ENCODE measurements at regions not wholly inside any gene's neighbourhood (a gene's known extent, or its start where the extent isn't known, plus 50 kb on each side); places are given as distances from the start of the nearest gene placed in this dataset.

- Histone ChIP-seq H3K4me3 (no peak overlapping the region), H3K27ac (no peak overlapping the region), H3K4me1 (replicated peaks in 1 of 2) (no peaks in the 10 kb centered on the region)
- no peak for ATAC-seq (replicated peaks in 6 of 8)
- WGBS, 10 experiments: 43 to 100% (median 100%) methylated on average over 1 to 2 of the region's 2 CpGs; no CpG with 5 or more reads in 2 of the 10 experiments
- in situ Hi-C loops (cut with MboI; ENCODE audit: low pct_unique_long_range_greater_than_20kb in 2 of 9, low sequenced_read_pairs in 9 of 9, unreplicated experiment in 9 of 9): no loop called here
These were observed 79.1 kb upstream of the DYNC1I2 start for GRCh38 chr2:171608168-171608567.

- Histone ChIP-seq H3K27ac (no peak overlapping the region), H3K4me3 (no peak overlapping the region), H3K4me1 (replicated peaks in 1 of 2) (no peaks in the 10 kb centered on the region)
- in situ Hi-C loops (cut with MboI; ENCODE audit: low pct_unique_long_range_greater_than_20kb in 2 of 9, low sequenced_read_pairs in 9 of 9, unreplicated experiment in 9 of 9): no loop called here
- no peak for ATAC-seq (replicated peaks in 6 of 8)
- 14 to 100% (median 80%) methylated on average over 1 to 4 of the region's 6 CpGs; no CpG with 5 or more reads in 2 of the 10 experiments for WGBS, 10 experiments
These were observed 76.4 kb upstream of the DYNC1I2 start for GRCh38 chr2:171610824-171611223.

- in situ Hi-C loops (cut with MboI; ENCODE audit: low pct_unique_long_range_greater_than_20kb in 2 of 9, low sequenced_read_pairs in 9 of 9, unreplicated experiment in 9 of 9): no loop called here
- H3K4me3 ChIP-seq: no peak overlapping the region
- 0 to 100% (median 17%) methylated on average over 1 of the region's 1 CpG; no CpG with 5 or more reads in 3 of the 10 experiments for WGBS, 10 experiments
- no peak overlapping the region for H3K27ac ChIP-seq
- H3K4me1 ChIP-seq (replicated peaks in 1 of 2): no peaks in the 10 kb centered on the region
- peak in 2 of 8 experiments; percentile 21 to 78 for ATAC-seq (replicated peaks in 6 of 8)
These were observed 72.2 kb upstream of the DYNC1I2 start for GRCh38 chr2:171615069-171615468.

DNA sequence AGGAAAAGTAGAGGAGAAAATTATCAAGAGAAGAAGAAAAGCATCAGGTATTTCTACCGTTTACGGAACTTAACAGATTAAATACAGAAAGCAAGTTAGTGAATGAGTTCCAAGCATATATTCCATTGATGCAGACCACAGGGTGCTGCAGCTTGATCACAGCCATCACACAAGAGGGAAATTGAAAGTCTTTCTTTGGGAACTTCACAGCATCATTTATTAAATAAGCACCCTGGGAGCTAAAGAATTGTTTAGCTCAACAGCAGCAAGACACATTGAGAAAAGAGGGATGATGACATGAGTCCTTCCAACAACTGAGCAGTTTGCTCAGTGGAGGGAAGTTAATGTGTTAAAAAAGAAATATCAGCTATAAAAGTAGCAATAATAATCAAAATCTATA is 69.3 kb upstream of the DYNC1I2 start:
- in situ Hi-C loops (cut with MboI; ENCODE audit: low pct_unique_long_range_greater_than_20kb in 2 of 9, low sequenced_read_pairs in 9 of 9, unreplicated experiment in 9 of 9): no loop called here
- no peak for ATAC-seq (replicated peaks in 6 of 8)
- Histone ChIP-seq H3K4me1 (replicated peaks in 1 of 2) (no peaks in the 10 kb centered on the region), H3K4me3 (no peak overlapping the region), H3K27ac (no peak overlapping the region)
- 39 to 100% (median 67%) methylated on average over 2 of the region's 2 CpGs for WGBS, 10 experiments

DNA sequence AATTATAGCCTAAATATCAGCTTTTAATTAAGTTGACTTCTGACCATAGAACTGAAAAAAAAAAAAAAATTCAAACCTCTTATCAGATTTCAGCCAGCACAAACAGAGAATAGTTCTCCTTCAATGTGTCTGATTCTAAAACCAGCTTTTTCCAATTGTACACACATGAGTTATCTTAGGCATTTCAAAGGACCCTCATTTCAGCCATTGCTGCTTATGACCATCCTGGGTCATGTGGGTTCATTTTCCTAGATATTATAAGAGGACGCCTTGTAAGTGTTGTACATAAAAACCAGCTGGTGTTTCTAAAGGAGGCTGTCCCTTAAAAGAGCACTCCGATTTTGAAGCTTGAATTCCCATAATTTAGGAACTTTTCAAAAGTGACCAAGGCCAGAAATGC is 62.3 kb upstream of the DYNC1I2 start:
- Histone ChIP-seq H3K4me3 (no peak overlapping the region), H3K27ac (no peak overlapping the region), H3K4me1 (replicated peaks in 1 of 2) (no peaks in the 10 kb centered on the region)
- in situ Hi-C loops (cut with MboI; ENCODE audit: low pct_unique_long_range_greater_than_20kb in 2 of 9, low sequenced_read_pairs in 9 of 9, unreplicated experiment in 9 of 9): no loop called here
- 32 to 100% (median 76%) methylated on average over 1 to 2 of the region's 2 CpGs; no CpG with 5 or more reads in 1 of the 10 experiments for WGBS, 10 experiments
- ATAC-seq (replicated peaks in 6 of 8): no peak

GRCh38 chr2:171626949-171627348 is 60.3 kb upstream of the DYNC1I2 start:
- H3K4me1 ChIP-seq (replicated peaks in 1 of 2): no peaks in the 10 kb centered on the region
- in situ Hi-C loops (cut with MboI; ENCODE audit: low pct_unique_long_range_greater_than_20kb in 2 of 9, low sequenced_read_pairs in 9 of 9, unreplicated experiment in 9 of 9): no loop called here
- ATAC-seq (replicated peaks in 6 of 8): no peak

DNA sequence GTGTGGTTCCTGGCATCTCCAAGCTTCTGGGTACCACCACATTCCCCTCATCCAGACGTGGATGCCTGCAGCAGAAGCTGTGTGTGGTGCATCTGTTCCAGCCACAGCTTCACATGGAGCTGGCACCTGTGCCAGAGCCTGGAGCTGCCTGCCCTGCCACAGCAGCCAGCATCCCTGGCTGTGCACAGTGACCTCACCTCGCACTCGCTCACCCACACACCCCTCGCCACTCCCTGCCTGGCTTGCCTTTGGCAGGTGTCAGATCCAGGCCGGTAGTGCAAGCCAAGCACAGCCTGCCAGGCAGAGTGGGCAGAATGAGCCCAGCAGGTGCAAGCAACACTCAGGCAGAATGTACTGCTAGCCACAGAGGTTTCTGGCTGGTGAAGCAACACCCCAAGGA is 59.9 kb upstream of the DYNC1I2 start:
- ATAC-seq (replicated peaks in 6 of 8): no peak
- in situ Hi-C loops (cut with MboI; ENCODE audit: low pct_unique_long_range_greater_than_20kb in 2 of 9, low sequenced_read_pairs in 9 of 9, unreplicated experiment in 9 of 9): no loop called here
- 14 to 100% (median 88%) methylated on average over 1 to 4 of the region's 5 CpGs; no CpG with 5 or more reads in 4 of the 10 experiments for WGBS, 10 experiments

More at GRCh38 chr2:171626949-171627348, 60.3 kb upstream of the DYNC1I2 start:
- H3K27ac ChIP-seq: no peak overlapping the region
- WGBS, 10 experiments: 30 to 100% (median 80%) methylated on average over 1 to 4 of the region's 6 CpGs; no CpG with 5 or more reads in 3 of the 10 experiments
- H3K4me3 ChIP-seq: no peak overlapping the region

DNA sequence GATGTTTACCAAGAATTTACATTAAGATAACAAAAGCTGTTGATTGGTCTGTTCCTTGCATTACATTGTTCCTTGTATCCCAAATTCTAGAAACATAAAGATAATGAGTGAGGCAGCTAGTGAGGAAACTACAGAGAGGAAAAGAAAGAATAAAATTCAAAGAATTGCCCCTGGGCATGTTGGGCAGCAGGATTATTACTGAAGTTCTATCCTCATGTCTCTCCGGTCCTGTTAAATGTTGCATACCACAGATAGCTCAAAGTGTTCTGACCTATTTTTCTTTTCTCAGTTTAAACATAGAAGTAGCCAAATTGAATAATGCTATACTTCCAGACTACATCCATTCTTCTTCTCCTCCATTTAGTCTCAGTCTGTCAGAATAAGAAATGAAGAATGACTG is 58.2 kb upstream of the DYNC1I2 start:
- Histone ChIP-seq H3K4me1 (replicated peaks in 1 of 2) (no peaks in the 10 kb centered on the region), H3K27ac (no peak overlapping the region), H3K4me3 (no peak overlapping the region)
- ATAC-seq (replicated peaks in 6 of 8): peak in 1 of 8 experiments; percentile 40
- WGBS, 10 experiments: 9 to 100% (median 85%) methylated on average over 1 of the region's 1 CpG; no CpG with 5 or more reads in 2 of the 10 experiments
- in situ Hi-C loops (cut with MboI; ENCODE audit: low pct_unique_long_range_greater_than_20kb in 2 of 9, low sequenced_read_pairs in 9 of 9, unreplicated experiment in 9 of 9): no loop called here

More for the DNA sequence above, 59.9 kb upstream of the DYNC1I2 start:
- H3K27ac ChIP-seq: no peak overlapping the region
- no peak overlapping the region for H3K4me3 ChIP-seq
- H3K4me1 ChIP-seq (replicated peaks in 1 of 2): no peaks in the 10 kb centered on the region

DNA sequence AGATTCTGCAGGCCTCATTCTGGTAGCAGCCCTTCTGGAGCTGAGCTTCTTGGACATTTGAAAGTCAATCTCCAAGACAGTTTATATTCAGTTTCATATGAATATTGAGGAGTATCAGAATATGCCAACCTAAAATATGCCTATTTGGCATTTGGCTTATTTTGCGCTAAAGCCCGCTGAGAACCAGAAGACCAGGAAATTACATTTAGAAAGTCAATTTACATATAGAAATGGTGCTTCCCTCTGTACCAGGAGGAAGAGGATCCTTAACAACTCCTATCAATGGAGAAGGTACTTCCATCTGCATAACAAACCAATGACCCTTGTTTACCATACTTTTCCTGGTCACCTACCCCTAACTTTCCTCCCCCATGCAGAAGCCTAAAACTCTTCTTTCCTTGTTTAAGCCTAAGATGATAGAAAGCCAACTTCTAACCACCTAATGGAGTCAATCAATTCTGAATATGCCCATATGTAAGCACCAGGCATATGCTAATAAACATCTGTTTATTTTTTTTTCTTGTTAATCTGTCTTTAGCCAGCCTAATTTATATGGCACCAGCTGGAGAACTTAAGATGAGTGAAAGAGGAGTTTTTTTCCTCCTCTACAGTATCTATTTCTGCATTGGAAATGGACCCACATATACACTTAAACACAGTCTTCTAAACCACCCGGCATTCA is 57.0 kb upstream of the DYNC1I2 start:
- no peak overlapping the region for H3K27ac ChIP-seq
- ATAC-seq (replicated peaks in 6 of 8): peak in 3 of 8 experiments; percentile 90 to 94 (median 92)
- H3K4me3 ChIP-seq: no peak overlapping the region
- in situ Hi-C loops (cut with MboI; ENCODE audit: low pct_unique_long_range_greater_than_20kb in 2 of 9, low sequenced_read_pairs in 9 of 9, unreplicated experiment in 9 of 9): no loop called here
- H3K4me1 ChIP-seq (replicated peaks in 1 of 2): no peaks in the 10 kb centered on the region
- WGBS, 10 experiments: 0 to 100% (median 74%) methylated on average over 1 to 3 of the region's 3 CpGs

GRCh38 chr2:171630812-171631626 is 56.2 kb upstream of the DYNC1I2 start:
- H3K4me3 ChIP-seq: no peak overlapping the region
- ATAC-seq (replicated peaks in 6 of 8): no peak
- in situ Hi-C loops (cut with MboI; ENCODE audit: low pct_unique_long_range_greater_than_20kb in 2 of 9, low sequenced_read_pairs in 9 of 9, unreplicated experiment in 9 of 9): no loop called here
- H3K27ac ChIP-seq: no peak overlapping the region
- no peaks in the 10 kb centered on the region for H3K4me1 ChIP-seq (replicated peaks in 1 of 2)
- WGBS, 10 experiments: 54 to 90% (median 82%) methylated on average over 2 to 8 of the region's 8 CpGs; no CpG with 5 or more reads in 2 of the 10 experiments

Data from motor neuron (in vitro differentiated cells).